Effector memory CD8-positive, alpha-beta T cell (primary cell): ENCODE measurements at regions not wholly inside any gene's neighbourhood (a gene's known extent, or its start where the extent isn't known, plus 50 kb on each side); places are given as distances from the start of the nearest gene placed in this dataset.
"Not testable (repeated sequence)": the region's sequence is repeated elsewhere in the genome, so short reads cannot be mapped to it uniquely, and the experiment has no call there.

Source experiments
- ATAC-seq: fragments of 150-1000 bp; cut with Tn5 transposase; replicated peaks from 2 replicates; pipeline ENCODE4 v1.10.0; 2021; ENCODE audit warnings: mild to moderate bottlenecking, moderate library complexity
- DNase-seq, 3 experiments: peaks; one replicate each; pipeline ENCODE4 v3.0.0; 2021
- H3K27ac Mint-ChIP-seq, 2 donors: one replicate each; pipeline ENCODE4 v1.8.0; 2022; ENCODE audit warnings: mild to moderate bottlenecking in 2 of 2, mixed read lengths in 2 of 2, moderate library complexity in 2 of 2
- H3K27me3 Mint-ChIP-seq, 2 donors: one replicate each; pipeline ENCODE4 v1.8.0; 2022; ENCODE audit warnings: mixed read lengths in 2 of 2
- H3K36me3 Mint-ChIP-seq: one replicate; pipeline ENCODE4 v1.8.0; 2022; ENCODE audit warnings: mild to moderate bottlenecking, moderate library complexity, mixed read lengths; ENCODE audit not compliant: insufficient read depth
- H3K4me1 Mint-ChIP-seq, 2 donors: one replicate each; pipeline ENCODE4 v1.8.0; 2022; ENCODE audit warnings: low read depth in 2 of 2, mixed read lengths in 2 of 2
- H3K4me3 Mint-ChIP-seq, 2 donors: one replicate each; pipeline ENCODE4 v1.8.0; 2022; ENCODE audit warnings: mild to moderate bottlenecking in 2 of 2, mixed read lengths in 2 of 2, moderate library complexity in 2 of 2
- H3K9me3 Mint-ChIP-seq, 2 donors: one replicate each; pipeline ENCODE4 v1.8.0; 2022; ENCODE audit warnings: mixed read lengths in 2 of 2

DNA sequence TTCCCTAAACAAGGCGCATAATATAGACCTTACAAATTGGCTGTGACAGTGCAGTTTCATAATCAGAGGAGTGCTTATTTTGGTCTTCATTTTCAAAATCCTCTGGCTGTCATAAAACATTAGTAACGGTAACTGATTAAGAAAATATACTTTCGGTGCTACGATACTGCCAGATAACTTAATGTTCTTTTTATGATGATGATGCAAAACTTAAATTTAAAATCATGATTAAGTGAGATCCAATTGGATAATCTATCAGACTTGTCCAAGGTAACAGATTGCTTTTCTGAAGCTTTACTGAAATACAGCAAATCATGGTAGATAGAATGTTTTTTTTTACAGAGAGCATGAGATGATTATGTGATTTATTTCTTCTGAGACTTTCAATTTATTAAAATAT lies 364.2 kb upstream of the CNTN3 start:
- Mint-ChIP-seq H3K27ac (no peak overlapping the region), H3K4me1 (no peaks in the 10 kb centered on the region), H3K27me3 (no peaks in the 10 kb centered on the region), H3K9me3 (peaks cover 6 to 15% of the 10 kb centered on the region in 2 donors), H3K4me3 (no peak overlapping the region), H3K36me3 (no peaks in the 10 kb centered on the region)
- DNase-seq, result no peak
- no peak for ATAC-seq

DNA sequence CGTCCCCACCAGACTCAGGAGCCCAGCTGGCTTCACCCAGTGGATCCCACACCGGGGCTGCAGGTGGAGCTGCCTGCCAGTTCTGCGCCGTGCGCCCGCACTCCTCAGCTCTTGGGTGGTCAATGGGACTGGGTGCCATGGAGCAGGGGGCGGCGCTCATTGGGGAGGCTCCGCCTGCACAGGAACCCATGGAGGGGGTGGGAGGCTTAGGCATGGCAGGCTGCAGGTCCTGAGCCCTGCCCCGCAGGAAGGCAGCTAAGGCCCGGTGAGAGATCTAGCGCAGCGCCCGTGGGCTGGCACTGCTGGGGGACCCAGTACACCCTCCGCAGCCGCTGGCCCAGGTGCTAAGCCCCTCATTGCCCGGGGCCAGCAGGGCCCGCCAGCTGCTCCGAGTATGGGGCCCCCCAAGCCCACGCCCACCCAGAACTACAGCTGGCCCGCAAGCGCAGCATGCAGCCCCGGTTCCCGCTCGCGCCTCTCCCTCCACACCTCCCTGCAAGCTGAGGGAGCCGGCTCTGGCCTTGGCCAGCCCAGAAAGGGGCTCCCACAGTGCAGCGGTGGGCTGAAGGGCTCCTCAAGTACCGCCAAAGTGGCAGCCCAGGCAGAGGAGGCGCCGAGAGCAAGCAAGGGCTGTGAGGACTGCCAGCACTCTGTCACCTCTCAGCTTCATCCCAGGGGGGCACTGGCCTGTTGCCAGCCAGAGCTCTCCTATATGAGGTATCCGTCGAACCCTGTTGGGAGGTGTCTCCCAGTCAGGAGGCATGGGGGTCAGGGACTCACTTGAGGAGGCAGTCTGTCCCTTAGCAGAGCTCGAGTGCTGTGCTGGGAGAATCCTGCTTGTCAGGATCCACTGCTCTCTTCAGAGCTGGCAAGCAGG lies 370.8 kb upstream of the CNTN3 start:
- peaks cover 6 to 14% of the 10 kb centered on the region in 2 donors for H3K9me3 Mint-ChIP-seq
- H3K4me3 Mint-ChIP-seq, H3K27me3 Mint-ChIP-seq, ATAC-seq, H3K4me1 Mint-ChIP-seq, H3K27ac Mint-ChIP-seq, H3K36me3 Mint-ChIP-seq, DNase-seq: not testable (repeated sequence)

- H3K27ac Mint-ChIP-seq, result no peak overlapping the region
These were observed 373.6 kb upstream of the CNTN3 start for GRCh38 chr3:74988095-74988494.

GRCh38 chr3:74992898-74993297 lies 378.4 kb upstream of the CNTN3 start:
- Mint-ChIP-seq H3K9me3 (peaks cover 6 to 24% of the 10 kb centered on the region in 2 donors), H3K27ac (no peak overlapping the region), H3K36me3 (peaks cover 3% of the 10 kb centered on the region), H3K4me3 (no peak overlapping the region), H3K27me3 (no peaks in the 10 kb centered on the region), H3K4me1 (no peaks in the 10 kb centered on the region)
- ATAC-seq, result no peak
- DNase-seq, result no peak

More at GRCh38 chr3:74988095-74988494, 373.6 kb upstream of the CNTN3 start:
- H3K27me3 Mint-ChIP-seq, result no peaks in the 10 kb centered on the region
- no peak overlapping the region for H3K4me3 Mint-ChIP-seq
- DNase-seq (no peak), ATAC-seq (no peak)
- H3K9me3 Mint-ChIP-seq, result peaks cover 7 to 20% of the 10 kb centered on the region in 2 donors
- H3K4me1 Mint-ChIP-seq, result no peaks in the 10 kb centered on the region
- no peaks in the 10 kb centered on the region for H3K36me3 Mint-ChIP-seq

DNA sequence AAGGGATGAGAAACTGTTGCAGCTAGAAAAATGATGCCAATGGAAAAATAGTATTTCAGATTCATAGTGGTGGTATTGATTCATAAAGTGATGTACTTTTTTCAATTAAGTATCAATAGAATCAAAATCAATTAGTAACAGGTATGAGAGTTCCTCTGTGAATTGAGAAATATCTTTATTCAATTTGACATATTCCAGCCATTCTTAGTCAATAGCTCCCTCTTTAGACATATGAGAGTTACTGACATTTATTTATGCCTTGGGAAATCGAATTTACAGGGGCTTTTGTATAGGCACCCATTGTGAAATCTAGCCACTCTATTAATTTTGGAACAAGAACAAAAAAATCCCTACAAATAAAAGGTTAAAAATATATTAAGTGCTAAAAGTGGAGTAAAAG lies 386.9 kb upstream of the CNTN3 start:
- no peak overlapping the region for H3K4me3 Mint-ChIP-seq
- DNase-seq (no peak), ATAC-seq (no peak)
- H3K36me3 Mint-ChIP-seq, result peaks cover 3% of the 10 kb centered on the region
- H3K27me3 Mint-ChIP-seq, result no peaks in the 10 kb centered on the region
- H3K4me1 Mint-ChIP-seq, result no peaks in the 10 kb centered on the region
- peaks cover 2 to 9% of the 10 kb centered on the region in 2 donors for H3K9me3 Mint-ChIP-seq
- H3K27ac Mint-ChIP-seq, result no peak overlapping the region

- DNase-seq (no peak), ATAC-seq (no peak)
- Mint-ChIP-seq H3K27me3 (no peaks in the 10 kb centered on the region), H3K9me3 (peaks cover 6 to 20% of the 10 kb centered on the region in 2 donors), H3K4me3 (no peak overlapping the region), H3K36me3 (no peaks in the 10 kb centered on the region), H3K27ac (no peak overlapping the region), H3K4me1 (no peaks in the 10 kb centered on the region)
These were observed 398.4 kb upstream of the CNTN3 start for GRCh38 chr3:75012791-75013331.

GRCh38 chr3:75014008-75014407 lies 399.5 kb upstream of the CNTN3 start:
- ATAC-seq, result no peak
- Mint-ChIP-seq H3K9me3 (peaks cover 6 to 20% of the 10 kb centered on the region in 2 donors), H3K36me3 (no peaks in the 10 kb centered on the region), H3K27ac (no peak overlapping the region), H3K4me3 (no peak overlapping the region), H3K4me1 (no peaks in the 10 kb centered on the region), H3K27me3 (no peaks in the 10 kb centered on the region)
- DNase-seq, result no peak

GRCh38 chr3:75015280-75015679 lies 400.8 kb upstream of the CNTN3 start:
- Mint-ChIP-seq H3K4me3 (no peak overlapping the region), H3K9me3 (peaks cover 3 to 14% of the 10 kb centered on the region in 2 donors), H3K27me3 (no peaks in the 10 kb centered on the region), H3K36me3 (no peaks in the 10 kb centered on the region), H3K4me1 (no peaks in the 10 kb centered on the region), H3K27ac (no peak overlapping the region)
- no peak for ATAC-seq
- no peak for DNase-seq

- Mint-ChIP-seq H3K4me1 (no peaks in the 10 kb centered on the region), H3K4me3 (no peak overlapping the region), H3K27me3 (no peaks in the 10 kb centered on the region), H3K36me3 (no peaks in the 10 kb centered on the region), H3K27ac (no peak overlapping the region), H3K9me3 (peaks cover under 1 to 3% of the 10 kb centered on the region in 2 donors)
- DNase-seq, result no peak
- no peak for ATAC-seq
These were observed 420.7 kb upstream of the CNTN3 start for GRCh38 chr3:75035146-75035545.

DNA sequence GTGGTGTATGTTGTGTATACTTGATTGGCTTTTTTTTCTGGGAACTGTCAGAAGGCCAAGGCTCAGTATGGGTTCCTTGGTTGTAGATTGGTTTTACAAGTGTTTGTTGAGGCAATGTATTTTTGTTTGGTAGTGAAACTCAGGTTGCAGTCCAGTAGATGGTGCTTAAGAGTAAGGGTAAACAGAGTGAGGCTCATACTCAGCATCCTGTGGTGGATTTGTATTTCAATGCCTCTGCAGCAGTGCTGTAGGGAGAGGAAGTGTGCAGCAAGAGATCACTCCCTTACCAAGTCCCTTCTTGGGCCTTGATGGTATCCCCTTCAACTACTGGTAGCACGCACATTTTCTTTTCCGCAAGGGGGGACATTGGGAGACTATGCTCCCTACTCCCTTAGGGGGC lies 428.5 kb upstream of the CNTN3 start:
- Mint-ChIP-seq H3K36me3 (no peaks in the 10 kb centered on the region), H3K9me3 (peaks cover 4 to 29% of the 10 kb centered on the region in 2 donors), H3K27ac (no peak overlapping the region), H3K4me1 (no peaks in the 10 kb centered on the region), H3K27me3 (no peaks in the 10 kb centered on the region), H3K4me3 (no peak overlapping the region)
- DNase-seq, result no peak
- ATAC-seq, result no peak

- DNase-seq, result no peak
- Mint-ChIP-seq H3K27me3 (no peaks in the 10 kb centered on the region), H3K27ac (no peak overlapping the region), H3K9me3 (peaks cover 0 to 16% of the 10 kb centered on the region in 2 donors), H3K4me1 (no peaks in the 10 kb centered on the region), H3K4me3 (no peak overlapping the region), H3K36me3 (no peaks in the 10 kb centered on the region)
- ATAC-seq, result no peak
These were observed 434.2 kb upstream of the CNTN3 start for GRCh38 chr3:75048650-75049049.

DNA sequence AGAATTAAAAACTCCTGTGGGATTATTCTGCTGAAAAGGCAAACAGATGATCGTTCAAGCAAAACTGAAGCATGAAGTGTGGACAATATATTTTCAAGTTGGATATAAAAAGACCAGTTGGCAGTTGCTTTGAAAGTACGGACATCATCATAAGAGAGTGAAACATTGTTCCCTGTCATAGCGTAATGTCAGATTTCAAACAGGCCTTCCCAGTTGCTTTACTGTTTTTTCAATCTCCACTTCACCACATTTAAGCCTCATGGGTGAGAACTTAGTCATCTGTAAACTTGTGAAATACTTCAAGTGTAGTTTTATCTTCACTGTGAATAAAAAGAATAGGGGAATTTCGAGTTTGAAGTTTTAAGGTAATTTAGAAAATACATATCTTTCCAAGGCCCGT lies 435.1 kb upstream of the CNTN3 start:
- Mint-ChIP-seq H3K27ac (no peak overlapping the region), H3K36me3 (no peaks in the 10 kb centered on the region), H3K4me1 (no peaks in the 10 kb centered on the region), H3K27me3 (no peaks in the 10 kb centered on the region), H3K9me3 (peaks cover 2 to 16% of the 10 kb centered on the region in 2 donors), H3K4me3 (no peak overlapping the region)
- ATAC-seq (no peak), DNase-seq (no peak)

DNA sequence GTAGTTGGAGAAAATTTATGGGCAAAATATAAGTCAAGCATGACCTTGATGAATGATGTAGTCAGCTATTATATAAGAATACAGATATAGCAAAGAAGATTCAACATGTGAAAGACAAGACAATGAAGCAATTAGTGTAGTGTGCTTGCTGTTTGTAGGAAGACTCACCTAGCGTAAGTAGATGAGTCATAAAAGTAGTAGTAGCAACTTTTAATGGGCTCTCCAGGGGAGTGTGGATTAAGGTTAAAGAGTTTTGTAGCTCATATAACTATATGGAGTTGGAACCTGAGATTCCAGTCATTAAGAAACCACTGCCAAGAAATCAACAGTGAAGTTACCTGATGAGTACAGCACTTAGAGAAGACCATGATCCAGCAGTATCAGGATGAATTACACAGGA lies 444.7 kb upstream of the CNTN3 start:
- ATAC-seq, result no peak

GRCh38 chr3:75061806-75062205 lies 447.3 kb upstream of the CNTN3 start:
- no peaks in the 10 kb centered on the region for H3K36me3 Mint-ChIP-seq
- no peak overlapping the region for H3K4me3 Mint-ChIP-seq
- H3K4me1 Mint-ChIP-seq, result no peaks in the 10 kb centered on the region

More for the DNA sequence above, 444.7 kb upstream of the CNTN3 start:
- no peaks in the 10 kb centered on the region for H3K27me3 Mint-ChIP-seq
- H3K4me3 Mint-ChIP-seq, result no peak overlapping the region
- H3K4me1 Mint-ChIP-seq, result no peaks in the 10 kb centered on the region
- no peak overlapping the region for H3K27ac Mint-ChIP-seq
- no peaks in the 10 kb centered on the region for H3K36me3 Mint-ChIP-seq
- H3K9me3 Mint-ChIP-seq, result peaks cover 8 to 13% of the 10 kb centered on the region in 2 donors
- DNase-seq, result no peak

More at GRCh38 chr3:75061806-75062205, 447.3 kb upstream of the CNTN3 start:
- H3K27ac Mint-ChIP-seq, result no peak overlapping the region
- H3K9me3 Mint-ChIP-seq, result peaks cover 4 to 10% of the 10 kb centered on the region in 2 donors
- DNase-seq, result no peak
- H3K27me3 Mint-ChIP-seq, result no peaks in the 10 kb centered on the region
- ATAC-seq, result no peak
